Mammary epithelial cell (primary cell): ENCODE measurements at regions not wholly inside any gene's neighbourhood (a gene's known extent, or its start where the extent isn't known, plus 50 kb on each side); places are given as distances from the start of the nearest gene placed in this dataset.

Experiments
- CTCF ChIP-seq, 2 donors: IDR thresholded peaks in 1 of 2; conservative IDR thresholded peaks in 1 of 2; 2 replicates each; pipeline ENCODE4 v1.5.1; 2011 to 2012; ENCODE audit warnings: inconsistent platforms in 2 of 2, low read length in 2 of 2, mild to moderate bottlenecking in 2 of 2, control low read depth in 1 of 2, low read depth in 1 of 2; ENCODE audit not compliant: insufficient read depth in 1 of 2; ENCODE audit errors: extremely low read depth in 1 of 2
- EZH2 ChIP-seq: IDR thresholded peaks from 2 replicates; pipeline ENCODE4 v1.6.1; 2012; ENCODE audit warnings: low read length, inconsistent platforms, borderline replicate concordance

DNA sequence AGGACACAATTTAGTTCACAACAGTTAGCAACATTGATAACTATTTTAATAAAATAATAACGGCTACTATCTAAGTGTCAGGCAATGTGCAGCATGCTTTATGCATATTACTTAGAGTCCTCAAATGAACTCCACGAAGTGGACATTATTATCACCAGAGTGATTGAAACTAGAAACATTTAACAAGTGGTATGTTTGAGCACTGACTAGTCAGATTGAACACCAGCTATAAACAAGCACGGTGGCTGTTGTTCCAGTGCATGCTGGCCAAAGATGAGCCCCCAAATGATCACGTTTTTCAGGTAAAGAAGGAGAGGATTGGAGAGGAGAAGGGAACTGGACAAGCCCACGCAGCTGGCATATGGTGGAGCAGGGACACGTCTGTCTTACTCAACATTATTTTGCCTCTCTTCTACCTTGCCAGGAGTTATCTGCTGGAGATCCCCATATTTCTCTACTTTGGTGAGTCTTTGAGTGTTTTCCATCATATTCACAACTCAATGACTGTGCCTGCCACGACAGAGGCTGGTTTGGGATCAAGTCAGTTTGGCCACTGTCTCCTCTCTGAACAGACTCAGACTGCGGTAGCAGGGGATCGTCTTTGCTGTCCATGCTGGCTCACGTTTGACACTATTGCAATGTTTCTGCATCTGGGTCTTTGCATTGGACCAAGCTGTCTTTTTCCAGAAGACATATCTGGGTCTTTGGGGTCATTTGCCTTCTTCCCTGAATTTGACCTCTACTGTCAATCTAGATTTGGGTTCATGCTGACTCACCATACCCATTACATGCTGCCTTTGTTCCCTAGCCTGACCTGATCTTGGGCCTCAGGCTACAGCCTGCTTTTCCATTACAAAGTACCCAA lies 66.0 kb upstream of the ACSL3 start:
- no peak for TF ChIP-seq CTCF (conservative IDR thresholded peaks at IDR 0.05 in 1 of 2, IDR thresholded peaks at IDR 0.05 in 1 of 2; ENCODE audit: extremely low read depth in 1 of 2, insufficient read depth in 1 of 2, low read depth in 1 of 2, low read length in 2 of 2)
- no peak for TF ChIP-seq EZH2
